H1 (cell line): ENCODE measurements at regions not wholly inside any gene's neighbourhood (a gene's known extent, or its start where the extent isn't known, plus 50 kb on each side); places are given as distances from the start of the nearest gene placed in this dataset.

Experiments used
- ASH2L ChIP-seq: fragments of 200-600, 300-600 bp; sonication (generic); IDR thresholded peaks from one replicate; pipeline ENCODE4 v1.7.1; 2017; ENCODE audit warnings: low read length
- BCL11A ChIP-seq, 2 experiments: IDR thresholded peaks; one replicate each; pipeline ENCODE4 v1.6.1; 2011; ENCODE audit warnings: low read depth in 2 of 2, low read length in 2 of 2, mild to moderate bottlenecking in 2 of 2
- CBX5 ChIP-seq: fragments of 300-800, 300-1000 bp; sonication (generic); IDR thresholded peaks from 2 replicates; pipeline ENCODE4 v1.7.1; 2016; ENCODE audit warnings: antibody characterized with exemption, low read length, low read depth
- CHD2 ChIP-seq: IDR thresholded peaks from 2 replicates; pipeline ENCODE4 v1.6.1; 2012; ENCODE audit warnings: low read length, improper control_type of control experiment
- CREB1 ChIP-seq: IDR thresholded peaks from 2 replicates; pipeline ENCODE4 v1.6.1; 2012; ENCODE audit warnings: inconsistent platforms
- KDM5A ChIP-seq: fragments of 200-600 bp; IDR thresholded peaks from 2 replicates; pipeline ENCODE4 v1.7.1; 2012; ENCODE audit warnings: mild to moderate bottlenecking, low read length, inconsistent platforms, mixed read lengths
- POLR2AphosphoS5 ChIP-seq: IDR thresholded peaks from 2 replicates; pipeline ENCODE4 v1.6.1; 2011; ENCODE audit warnings: low read depth, low read length
- RXRA ChIP-seq: IDR thresholded peaks from 2 replicates; pipeline ENCODE4 v1.6.1; 2011; ENCODE audit warnings: low read depth, mild to moderate bottlenecking, low read length, moderate library complexity; ENCODE audit not compliant: insufficient read depth
- SP2 ChIP-seq: IDR thresholded peaks from 2 replicates; pipeline ENCODE4 v1.6.1; 2012; ENCODE audit warnings: mild to moderate bottlenecking, low read length, inconsistent platforms
- TAF1 ChIP-seq: IDR thresholded peaks from 2 replicates; pipeline ENCODE4 v1.6.1; 2011; ENCODE audit warnings: mild to moderate bottlenecking, low read depth, low read length
- TEAD4 ChIP-seq: IDR thresholded peaks from 2 replicates; pipeline ENCODE4 v1.6.1; 2012; ENCODE audit warnings: low read depth, low read length, inconsistent platforms, mixed read lengths
- TF ChIP-seq, protein P1 (sequence below): fragments of 300-600 bp; sonication (generic); IDR thresholded peaks from 2 replicates; pipeline ENCODE4 v1.7.1; 2012; ENCODE audit warnings: low read length, moderate library complexity, mild to moderate bottlenecking, inconsistent platforms; ENCODE audit not compliant: insufficient replicate concordance
- TF ChIP-seq, protein P2 (sequence below): IDR thresholded peaks from 2 replicates; pipeline ENCODE4 v1.6.1; 2012; ENCODE audit warnings: inconsistent platforms

DNA sequence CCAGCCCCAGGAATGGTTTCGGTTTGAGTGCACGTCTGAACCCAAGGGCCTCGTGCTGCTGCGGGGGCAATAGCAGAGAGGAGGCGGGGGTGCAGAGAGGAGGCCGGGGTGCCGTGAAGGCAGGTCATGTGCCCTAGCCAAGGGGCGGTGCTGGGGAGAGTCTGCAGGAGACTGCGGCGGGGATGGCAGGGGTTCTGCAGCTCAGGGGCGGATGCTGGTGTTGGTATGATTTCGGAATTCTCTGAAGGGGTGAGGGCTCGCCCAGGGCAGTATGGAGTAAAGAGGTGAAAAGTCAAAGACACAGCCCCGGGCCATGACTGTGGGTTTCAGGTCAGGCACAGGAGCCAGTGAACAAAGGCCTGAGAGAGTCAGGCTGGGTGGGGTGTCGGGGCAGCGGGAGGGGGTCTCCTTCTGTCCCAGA is 186.5 kb upstream of the HDAC4 start (continued):
- TF ChIP-seq, protein P1, sequence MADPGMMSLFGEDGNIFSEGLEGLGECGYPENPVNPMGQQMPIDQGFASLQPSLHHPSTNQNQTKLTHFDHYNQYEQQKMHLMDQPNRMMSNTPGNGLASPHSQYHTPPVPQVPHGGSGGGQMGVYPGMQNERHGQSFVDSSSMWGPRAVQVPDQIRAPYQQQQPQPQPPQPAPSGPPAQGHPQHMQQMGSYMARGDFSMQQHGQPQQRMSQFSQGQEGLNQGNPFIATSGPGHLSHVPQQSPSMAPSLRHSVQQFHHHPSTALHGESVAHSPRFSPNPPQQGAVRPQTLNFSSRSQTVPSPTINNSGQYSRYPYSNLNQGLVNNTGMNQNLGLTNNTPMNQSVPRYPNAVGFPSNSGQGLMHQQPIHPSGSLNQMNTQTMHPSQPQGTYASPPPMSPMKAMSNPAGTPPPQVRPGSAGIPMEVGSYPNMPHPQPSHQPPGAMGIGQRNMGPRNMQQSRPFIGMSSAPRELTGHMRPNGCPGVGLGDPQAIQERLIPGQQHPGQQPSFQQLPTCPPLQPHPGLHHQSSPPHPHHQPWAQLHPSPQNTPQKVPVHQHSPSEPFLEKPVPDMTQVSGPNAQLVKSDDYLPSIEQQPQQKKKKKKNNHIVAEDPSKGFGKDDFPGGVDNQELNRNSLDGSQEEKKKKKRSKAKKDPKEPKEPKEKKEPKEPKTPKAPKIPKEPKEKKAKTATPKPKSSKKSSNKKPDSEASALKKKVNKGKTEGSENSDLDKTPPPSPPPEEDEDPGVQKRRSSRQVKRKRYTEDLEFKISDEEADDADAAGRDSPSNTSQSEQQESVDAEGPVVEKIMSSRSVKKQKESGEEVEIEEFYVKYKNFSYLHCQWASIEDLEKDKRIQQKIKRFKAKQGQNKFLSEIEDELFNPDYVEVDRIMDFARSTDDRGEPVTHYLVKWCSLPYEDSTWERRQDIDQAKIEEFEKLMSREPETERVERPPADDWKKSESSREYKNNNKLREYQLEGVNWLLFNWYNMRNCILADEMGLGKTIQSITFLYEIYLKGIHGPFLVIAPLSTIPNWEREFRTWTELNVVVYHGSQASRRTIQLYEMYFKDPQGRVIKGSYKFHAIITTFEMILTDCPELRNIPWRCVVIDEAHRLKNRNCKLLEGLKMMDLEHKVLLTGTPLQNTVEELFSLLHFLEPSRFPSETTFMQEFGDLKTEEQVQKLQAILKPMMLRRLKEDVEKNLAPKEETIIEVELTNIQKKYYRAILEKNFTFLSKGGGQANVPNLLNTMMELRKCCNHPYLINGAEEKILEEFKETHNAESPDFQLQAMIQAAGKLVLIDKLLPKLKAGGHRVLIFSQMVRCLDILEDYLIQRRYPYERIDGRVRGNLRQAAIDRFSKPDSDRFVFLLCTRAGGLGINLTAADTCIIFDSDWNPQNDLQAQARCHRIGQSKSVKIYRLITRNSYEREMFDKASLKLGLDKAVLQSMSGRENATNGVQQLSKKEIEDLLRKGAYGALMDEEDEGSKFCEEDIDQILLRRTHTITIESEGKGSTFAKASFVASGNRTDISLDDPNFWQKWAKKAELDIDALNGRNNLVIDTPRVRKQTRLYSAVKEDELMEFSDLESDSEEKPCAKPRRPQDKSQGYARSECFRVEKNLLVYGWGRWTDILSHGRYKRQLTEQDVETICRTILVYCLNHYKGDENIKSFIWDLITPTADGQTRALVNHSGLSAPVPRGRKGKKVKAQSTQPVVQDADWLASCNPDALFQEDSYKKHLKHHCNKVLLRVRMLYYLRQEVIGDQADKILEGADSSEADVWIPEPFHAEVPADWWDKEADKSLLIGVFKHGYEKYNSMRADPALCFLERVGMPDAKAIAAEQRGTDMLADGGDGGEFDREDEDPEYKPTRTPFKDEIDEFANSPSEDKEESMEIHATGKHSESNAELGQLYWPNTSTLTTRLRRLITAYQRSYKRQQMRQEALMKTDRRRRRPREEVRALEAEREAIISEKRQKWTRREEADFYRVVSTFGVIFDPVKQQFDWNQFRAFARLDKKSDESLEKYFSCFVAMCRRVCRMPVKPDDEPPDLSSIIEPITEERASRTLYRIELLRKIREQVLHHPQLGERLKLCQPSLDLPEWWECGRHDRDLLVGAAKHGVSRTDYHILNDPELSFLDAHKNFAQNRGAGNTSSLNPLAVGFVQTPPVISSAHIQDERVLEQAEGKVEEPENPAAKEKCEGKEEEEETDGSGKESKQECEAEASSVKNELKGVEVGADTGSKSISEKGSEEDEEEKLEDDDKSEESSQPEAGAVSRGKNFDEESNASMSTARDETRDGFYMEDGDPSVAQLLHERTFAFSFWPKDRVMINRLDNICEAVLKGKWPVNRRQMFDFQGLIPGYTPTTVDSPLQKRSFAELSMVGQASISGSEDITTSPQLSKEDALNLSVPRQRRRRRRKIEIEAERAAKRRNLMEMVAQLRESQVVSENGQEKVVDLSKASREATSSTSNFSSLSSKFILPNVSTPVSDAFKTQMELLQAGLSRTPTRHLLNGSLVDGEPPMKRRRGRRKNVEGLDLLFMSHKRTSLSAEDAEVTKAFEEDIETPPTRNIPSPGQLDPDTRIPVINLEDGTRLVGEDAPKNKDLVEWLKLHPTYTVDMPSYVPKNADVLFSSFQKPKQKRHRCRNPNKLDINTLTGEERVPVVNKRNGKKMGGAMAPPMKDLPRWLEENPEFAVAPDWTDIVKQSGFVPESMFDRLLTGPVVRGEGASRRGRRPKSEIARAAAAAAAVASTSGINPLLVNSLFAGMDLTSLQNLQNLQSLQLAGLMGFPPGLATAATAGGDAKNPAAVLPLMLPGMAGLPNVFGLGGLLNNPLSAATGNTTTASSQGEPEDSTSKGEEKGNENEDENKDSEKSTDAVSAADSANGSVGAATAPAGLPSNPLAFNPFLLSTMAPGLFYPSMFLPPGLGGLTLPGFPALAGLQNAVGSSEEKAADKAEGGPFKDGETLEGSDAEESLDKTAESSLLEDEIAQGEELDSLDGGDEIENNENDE: no peak
- TF ChIP-seq KDM5A: no peak
- no peak for TF ChIP-seq TAF1
- TF ChIP-seq ASH2L: no peak
- TF ChIP-seq BCL11A (IDR thresholded peaks at IDR 0.05; ENCODE audit: low read depth in 2 of 2, low read length in 2 of 2): no peak
- no peak for TF ChIP-seq SP2
- TF ChIP-seq, protein P2, sequence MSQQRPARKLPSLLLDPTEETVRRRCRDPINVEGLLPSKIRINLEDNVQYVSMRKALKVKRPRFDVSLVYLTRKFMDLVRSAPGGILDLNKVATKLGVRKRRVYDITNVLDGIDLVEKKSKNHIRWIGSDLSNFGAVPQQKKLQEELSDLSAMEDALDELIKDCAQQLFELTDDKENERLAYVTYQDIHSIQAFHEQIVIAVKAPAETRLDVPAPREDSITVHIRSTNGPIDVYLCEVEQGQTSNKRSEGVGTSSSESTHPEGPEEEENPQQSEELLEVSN: no peak
- TF ChIP-seq POLR2AphosphoS5: no peak
- no peak for TF ChIP-seq RXRA
- TF ChIP-seq CREB1: no peak
- TF ChIP-seq CBX5: no peak
- TF ChIP-seq CHD2: no peak
- TF ChIP-seq TEAD4: no peak
